ENCODE measurements at regions not wholly inside any gene's neighbourhood (a gene's known extent, or its start where the extent isn't known, plus 50 kb on each side); places are given as distances from the start of the nearest gene placed in this dataset.

GRCh38 chr6:90722648-90723047 is 135.8 kb upstream of the MAP3K7 start:
- H4K91ac ChIP-seq (replicated peaks; ENCODE audit: insufficient read length, low read length) = no peak overlapping the region
- H3K4me1 ChIP-seq (replicated peaks in 1 of 4; ENCODE audit: control insufficient read depth in 3 of 4, insufficient read depth in 4 of 4, low read length in 3 of 4) = no peaks in the 10 kb centered on the region
- H2AK5ac ChIP-seq (ENCODE audit: low read depth, low read length) = no peak overlapping the region
- H3K18ac ChIP-seq (ENCODE audit: extremely low read depth, low read length) = no peak overlapping the region
- no peaks in the 10 kb centered on the region for H3K27me3 ChIP-seq (replicated peaks in 1 of 4; ENCODE audit: control insufficient read depth in 3 of 4, extremely low read depth in 1 of 4, insufficient read depth in 3 of 4, low read length in 3 of 4)
- H4K5ac ChIP-seq (ENCODE audit: insufficient read length, low read depth, low read length) = no peak overlapping the region
- H3K56ac ChIP-seq (replicated peaks; ENCODE audit: insufficient read length, low read depth, low read length) = no peak overlapping the region
- no peaks in the 10 kb centered on the region for H3K79me1 ChIP-seq (ENCODE audit: low read depth, low read length)
- FAIRE-seq = no peak
- no peak overlapping the region for H3K14ac ChIP-seq (ENCODE audit: insufficient read length)
- H2BK5ac ChIP-seq (ENCODE audit: low read depth, low read length) = no peak overlapping the region
- H2BK15ac ChIP-seq (ENCODE audit: low read length) = no peak overlapping the region
- H3K9ac ChIP-seq (replicated peaks in 1 of 4; ENCODE audit: extremely low read depth in 1 of 4, low read depth in 3 of 4, low read length in 3 of 4) = no peak overlapping the region
- H2BK120ac ChIP-seq (replicated peaks; ENCODE audit: low read depth, low read length) = no peak overlapping the region
- no peak for DNase-seq (ENCODE audit: low read depth in 1 of 2, low spot score in 2 of 2)
- no peak overlapping the region for H3K23ac ChIP-seq (ENCODE audit: insufficient read length)
- no peak overlapping the region for H4K8ac ChIP-seq (ENCODE audit: extremely low read depth, insufficient read depth, low read length)
- ChIA-PET CTCF (ENCODE audit: partially characterized antibody) (no interaction called here), POLR2A (ENCODE audit: partially characterized antibody) (no interaction called here)
- no peaks in the 10 kb centered on the region for H3K9me3 ChIP-seq (ENCODE audit: insufficient read depth in 2 of 2, low read depth in 1 of 2, low read length in 1 of 2)
- H3K4me3 ChIP-seq (ENCODE audit: extremely low read depth in 1 of 4, insufficient read depth in 2 of 4, low read depth in 3 of 4, low read length in 4 of 4) = no peak overlapping the region
- no peak overlapping the region for H2AFZ ChIP-seq (ENCODE audit: low read length)
- no peak overlapping the region for H3K4me2 ChIP-seq (ENCODE audit: insufficient read depth in 1 of 2, low read depth in 2 of 2, low read length in 2 of 2)
- H4K20me1 ChIP-seq (replicated peaks in 1 of 2; ENCODE audit: control insufficient read depth in 1 of 2, insufficient read depth in 2 of 2, low read length in 2 of 2) = no peaks in the 10 kb centered on the region
- no peaks in the 10 kb centered on the region for H3K79me2 ChIP-seq (ENCODE audit: control insufficient read depth in 1 of 2, insufficient read depth in 2 of 2, low read length in 2 of 2)
- 89% methylated on average over 2 of the region's 2 CpGs; no CpG with 5 or more reads in 1 of the 2 experiments for WGBS, 2 experiments (ENCODE audit: extremely low coverage in 1 of 2, insufficient coverage in 1 of 2, insufficient read length in 1 of 2, insufficient replicate concordance in 2 of 2, low coverage in 1 of 2, low lambda C conversion rate in 2 of 2, missing lambda C conversion rate in 1 of 2)
- no peaks in the 10 kb centered on the region for H3K36me3 ChIP-seq (ENCODE audit: control insufficient read depth in 2 of 4, insufficient read depth in 4 of 4, low read length in 3 of 4)
- H3K23me2 ChIP-seq (ENCODE audit: low read depth, low read length) = no peaks in the 10 kb centered on the region
- H2BK20ac ChIP-seq (ENCODE audit: low read length) = no peak overlapping the region
- H3K27ac ChIP-seq (ENCODE audit: low read depth, low read length) = no peak overlapping the region
- H2BK12ac ChIP-seq (ENCODE audit: low read depth, low read length) = no peak overlapping the region
- no peak overlapping the region for H3K4ac ChIP-seq (replicated peaks; ENCODE audit: insufficient read length, low read depth, low read length)
- no peak for TF ChIP-seq HDAC2 (IDR thresholded peaks at IDR 0.05; ENCODE audit: borderline replicate concordance in 1 of 2, low read depth in 2 of 2, low read length in 2 of 2)
- no peak for TF ChIP-seq SIX5 (IDR thresholded peaks at IDR 0.05; ENCODE audit: low read depth, low read length)
- TF ChIP-seq BACH1 (IDR thresholded peaks at IDR 0.05; ENCODE audit: low read length) = no peak
- TF ChIP-seq, protein P1, sequence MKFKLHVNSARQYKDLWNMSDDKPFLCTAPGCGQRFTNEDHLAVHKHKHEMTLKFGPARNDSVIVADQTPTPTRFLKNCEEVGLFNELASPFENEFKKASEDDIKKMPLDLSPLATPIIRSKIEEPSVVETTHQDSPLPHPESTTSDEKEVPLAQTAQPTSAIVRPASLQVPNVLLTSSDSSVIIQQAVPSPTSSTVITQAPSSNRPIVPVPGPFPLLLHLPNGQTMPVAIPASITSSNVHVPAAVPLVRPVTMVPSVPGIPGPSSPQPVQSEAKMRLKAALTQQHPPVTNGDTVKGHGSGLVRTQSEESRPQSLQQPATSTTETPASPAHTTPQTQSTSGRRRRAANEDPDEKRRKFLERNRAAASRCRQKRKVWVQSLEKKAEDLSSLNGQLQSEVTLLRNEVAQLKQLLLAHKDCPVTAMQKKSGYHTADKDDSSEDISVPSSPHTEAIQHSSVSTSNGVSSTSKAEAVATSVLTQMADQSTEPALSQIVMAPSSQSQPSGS (IDR thresholded peaks at IDR 0.05; ENCODE audit: low read length) = no peak
- TF ChIP-seq TAF7 (optimal IDR thresholded peaks at IDR 0.05; ENCODE audit: borderline replicate concordance, low read depth, low read length) = no peak
- TF ChIP-seq NRF1 (IDR thresholded peaks at IDR 0.05; ENCODE audit: low read depth, low read length) = no peak
- no peak for TF ChIP-seq KDM4A (IDR thresholded peaks at IDR 0.05; ENCODE audit: low read depth, low read length, severe bottlenecking)
- no peak for TF ChIP-seq TEAD4 (IDR thresholded peaks at IDR 0.05; ENCODE audit: low read depth, low read length)
- TF ChIP-seq EZH2 (IDR thresholded peaks at IDR 0.05; ENCODE audit: low read depth, low read length, severe bottlenecking) = no peak
- TF ChIP-seq SRF (IDR thresholded peaks at IDR 0.05; ENCODE audit: low read depth, low read length) = no peak
- TF ChIP-seq CHD1 (IDR thresholded peaks at IDR 0.05; ENCODE audit: low read depth, low read length) = no peak
- no peak for TF ChIP-seq FOSL1 (IDR thresholded peaks at IDR 0.05; ENCODE audit: insufficient read depth, low read depth, low read length)

Data from H1 (cell line).